MM.1S (cell line): ENCODE measurements at regions not wholly inside any gene's neighbourhood (a gene's known extent, or its start where the extent isn't known, plus 50 kb on each side); places are given as distances from the start of the nearest gene placed in this dataset.

Experiments
- DNase-seq: peaks from one replicate; pipeline ENCODE4 v3.0.0-alpha.2; 2015
- H2AFZ ChIP-seq: fragments of 300-600 bp; sonication (generic); 2 replicates; pipeline ENCODE4 v1.6.0; 2016; ENCODE audit warnings: antibody characterized with exemption, low read length
- H3F3A ChIP-seq: fragments of 300-600 bp; sonication (generic); 2 replicates; pipeline ENCODE4 v1.6.1; 2016; ENCODE audit warnings: mild to moderate bottlenecking, antibody characterized with exemption, low read length, moderate library complexity, mixed read lengths; ENCODE audit not compliant: insufficient read depth
- H3K27ac ChIP-seq: fragments of 300-600 bp; sonication (generic); 2 replicates; pipeline ENCODE4 v1.5.1; 2016; ENCODE audit warnings: mild to moderate bottlenecking, low read length
- H3K27me3 ChIP-seq: fragments of 300-600 bp; sonication (generic); replicated peaks from 2 replicates; pipeline ENCODE4 v1.6.0; 2016; ENCODE audit warnings: low read length; ENCODE audit not compliant: insufficient read depth
- H3K36me3 ChIP-seq: fragments of 300-600 bp; sonication (generic); replicated peaks from 2 replicates; pipeline ENCODE4 v1.6.1; 2016; ENCODE audit warnings: mild to moderate bottlenecking, low read length, mixed read lengths; ENCODE audit not compliant: insufficient read depth
- H3K4me1 ChIP-seq: fragments of 300-600 bp; sonication (generic); 2 replicates; pipeline ENCODE4 v1.6.1; 2016; ENCODE audit warnings: low read length, mixed read lengths
- H3K4me2 ChIP-seq: fragments of 300-600 bp; sonication (generic); 2 replicates; pipeline ENCODE4 v1.6.0; 2016; ENCODE audit warnings: low read depth, low read length
- H3K4me3 ChIP-seq: fragments of 300-600 bp; sonication (generic); 2 replicates; pipeline ENCODE4 v1.5.1; 2016; ENCODE audit warnings: low read length, mixed read lengths
- H3K79me2 ChIP-seq: fragments of 300-600 bp; sonication (generic); 2 replicates; pipeline ENCODE4 v1.6.1; 2016; ENCODE audit warnings: mixed run types, low read length, mixed read lengths
- H3K9ac ChIP-seq: fragments of 300-600 bp; sonication (generic); 2 replicates; pipeline ENCODE4 v1.6.1; 2016; ENCODE audit warnings: low read length, mixed read lengths
- H3K9me2 ChIP-seq: fragments of 300-600 bp; sonication (generic); replicated peaks from 2 replicates; pipeline ENCODE4 v1.6.1; 2016; ENCODE audit warnings: mild to moderate bottlenecking, low read length, mixed read lengths; ENCODE audit not compliant: insufficient read depth
- H3K9me3 ChIP-seq: fragments of 300-600 bp; sonication (generic); replicated peaks from 2 replicates; pipeline ENCODE4 v1.6.1; 2016; ENCODE audit warnings: mild to moderate bottlenecking, low read length, mixed read lengths; ENCODE audit not compliant: insufficient read depth
- H4K20me1 ChIP-seq: fragments of 300-600 bp; sonication (generic); 2 replicates; pipeline ENCODE4 v1.6.1; 2016; ENCODE audit warnings: mild to moderate bottlenecking, low read length, moderate library complexity, mixed read lengths; ENCODE audit not compliant: insufficient read depth
- CTCF ChIP-seq: fragments of 300-600 bp; sonication (generic); IDR thresholded peaks from 2 replicates; pipeline ENCODE4 v1.5.1; 2016; ENCODE audit warnings: antibody characterized with exemption, low read length, mixed read lengths
- EZH2 ChIP-seq: fragments of 300-600 bp; sonication (generic); optimal IDR thresholded peaks from 2 replicates; pipeline ENCODE3; 2017; ENCODE audit warnings: low read depth, mild to moderate bottlenecking, antibody characterized with exemption, low read length, mixed read lengths
- EZH2phosphoT487 ChIP-seq: fragments of 300-600 bp; sonication (generic); IDR thresholded peaks from 2 replicates; pipeline ENCODE4 v1.6.1; 2018; ENCODE audit warnings: antibody characterized with exemption, low read length

- no peak for DNase-seq
- no peak overlapping the region for H3K4me3 ChIP-seq
- H3K9ac ChIP-seq = no peak overlapping the region
- H3K27me3 ChIP-seq = no peaks in the 10 kb centered on the region
- H3K27ac ChIP-seq = no peak overlapping the region
- H3F3A ChIP-seq = no peaks in the 10 kb centered on the region
- no peaks in the 10 kb centered on the region for H3K79me2 ChIP-seq
- no peaks in the 10 kb centered on the region for H4K20me1 ChIP-seq
- TF ChIP-seq EZH2phosphoT487 = no peak
- no peak for TF ChIP-seq EZH2
- no peak for TF ChIP-seq CTCF
- no peaks in the 10 kb centered on the region for H3K4me1 ChIP-seq
- H3K9me2 ChIP-seq = no peaks in the 10 kb centered on the region
- H3K4me2 ChIP-seq = no peak overlapping the region
- no peaks in the 10 kb centered on the region for H3K36me3 ChIP-seq
- H2AFZ ChIP-seq = no peak overlapping the region
- H3K9me3 ChIP-seq = no peaks in the 10 kb centered on the region
These were observed 141.3 kb downstream of the ANXA5 start for GRCh38 chr4:121555315-121556107.

- Histone ChIP-seq H3K4me2 (no peak overlapping the region), H3K36me3 (no peaks in the 10 kb centered on the region), H3K9me2 (no peaks in the 10 kb centered on the region), H3K9ac (no peak overlapping the region), H2AFZ (no peak overlapping the region), H3K9me3 (no peaks in the 10 kb centered on the region), H3K27me3 (no peaks in the 10 kb centered on the region), H3K4me1 (no peaks in the 10 kb centered on the region), H3F3A (no peaks in the 10 kb centered on the region), H3K79me2 (no peaks in the 10 kb centered on the region), H3K27ac (no peak overlapping the region), H4K20me1 (no peaks in the 10 kb centered on the region), H3K4me3 (no peak overlapping the region)
- DNase-seq = no peak
- TF ChIP-seq EZH2phosphoT487 (no peak), CTCF (no peak), EZH2 (no peak)
These were observed 142.4 kb downstream of the ANXA5 start for GRCh38 chr4:121554382-121554781.

- Histone ChIP-seq H3K9me2 (no peaks in the 10 kb centered on the region), H3K4me1 (no peaks in the 10 kb centered on the region), H3K27ac (no peak overlapping the region), H3K27me3 (no peaks in the 10 kb centered on the region), H3K9me3 (no peaks in the 10 kb centered on the region), H3K36me3 (no peaks in the 10 kb centered on the region), H3K4me3 (no peak overlapping the region), H3K4me2 (no peak overlapping the region), H2AFZ (no peak overlapping the region), H3F3A (no peaks in the 10 kb centered on the region), H3K9ac (no peak overlapping the region), H4K20me1 (no peaks in the 10 kb centered on the region), H3K79me2 (no peaks in the 10 kb centered on the region)
- no peak for TF ChIP-seq EZH2phosphoT487
- no peak for TF ChIP-seq CTCF
- TF ChIP-seq EZH2 = no peak
- DNase-seq = no peak
These were observed 144.9 kb downstream of the ANXA5 start for GRCh38 chr4:121551881-121552280.
